Calu3 (cell line): ENCODE measurements at regions not wholly inside any gene's neighbourhood (a gene's known extent, or its start where the extent isn't known, plus 50 kb on each side); places are given as distances from the start of the nearest gene placed in this dataset.

Experiments
- BruUV-seq: library from RNA; stranded (reverse); fragments of 400-500 nt; replicated peaks from 2 replicates; lab custom pipeline; 2021; lab: Mats Ljungman, UMichigan
- CTCF ChIA-PET: fragments of 300-600 bp; sonication (Branson Sonifier 250); formaldehyde crosslinking; loops from one replicate; lab custom pipeline; 2022; ENCODE audit warnings: antibody characterized with exemption; lab: Charles Lee
- DNase-seq: peaks from one replicate; pipeline ENCODE4 v3.0.0; 2022
- H3K27ac Mint-ChIP-seq: one replicate; pipeline ENCODE4 v1.8.0; 2022; ENCODE audit warnings: mixed read lengths; ENCODE audit not compliant: unreplicated experiment
- H3K27me3 Mint-ChIP-seq: one replicate; pipeline ENCODE4 v1.8.0; 2022; ENCODE audit warnings: mixed read lengths; ENCODE audit not compliant: unreplicated experiment
- H3K36me3 Mint-ChIP-seq: one replicate; pipeline ENCODE4 v1.8.0; 2022; ENCODE audit warnings: mild to moderate bottlenecking, moderate library complexity, mixed read lengths; ENCODE audit not compliant: insufficient read depth, unreplicated experiment
- H3K4me1 Mint-ChIP-seq: one replicate; pipeline ENCODE4 v1.8.0; 2022; ENCODE audit warnings: mild to moderate bottlenecking, low read depth, mixed read lengths; ENCODE audit not compliant: unreplicated experiment
- H3K4me3 Mint-ChIP-seq: one replicate; pipeline ENCODE4 v1.8.0; 2022; ENCODE audit warnings: mild to moderate bottlenecking, low read depth, moderate library complexity, mixed read lengths; ENCODE audit not compliant: unreplicated experiment
- H3K9me3 Mint-ChIP-seq: one replicate; pipeline ENCODE4 v1.8.0; 2022; ENCODE audit warnings: low read depth, mixed read lengths; ENCODE audit not compliant: unreplicated experiment
- intact Hi-C: fragments of 100-400 bp; cut with micrococcal nuclease; formaldehyde crosslinking; loops from one replicate; pipeline ENCODE4 v1.10.0; 2022; ENCODE audit not compliant: unreplicated experiment
- TF ChIP-seq, protein P1 (sequence below): fragments of 200-600 bp; IDR thresholded peaks from one replicate; pipeline ENCODE4 v1.8.0; 2022; ENCODE audit warnings: antibody characterized with exemption; ENCODE audit not compliant: unreplicated experiment

DNA sequence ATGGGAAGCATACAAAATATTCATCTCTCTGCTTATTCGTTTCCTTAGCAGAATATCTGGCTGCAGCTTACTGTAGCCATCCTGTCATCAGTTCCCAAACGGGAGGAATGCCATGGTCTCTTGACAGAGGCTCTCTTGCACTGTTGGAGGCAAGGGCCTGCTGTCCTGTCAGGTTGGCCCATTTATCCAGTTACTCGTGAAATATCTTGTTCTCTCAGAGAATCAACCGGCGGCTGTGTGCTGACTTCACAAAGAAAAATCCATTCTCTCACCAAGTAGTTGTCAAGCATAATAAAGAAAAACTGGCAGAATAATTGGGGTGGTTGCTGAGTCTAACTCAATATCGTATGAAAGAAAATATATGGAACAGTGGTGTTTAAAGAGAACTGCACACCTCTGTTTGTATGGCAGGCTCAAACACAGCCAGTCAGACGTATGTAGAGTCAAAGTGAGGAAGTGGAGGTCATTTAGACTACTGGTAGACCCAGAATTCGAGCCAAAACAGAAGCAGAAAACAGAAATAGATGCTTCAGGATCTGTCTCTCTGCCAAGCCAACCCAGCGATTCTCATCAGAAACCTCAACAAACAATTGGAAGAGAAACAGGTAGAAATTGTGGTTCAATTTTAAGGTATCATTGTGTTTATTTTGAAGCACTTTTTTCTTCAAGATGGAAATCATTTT lies 349.2 kb upstream of the PRKCQ start:
- peaks cover 52% of the 10 kb centered on the region for H3K27me3 Mint-ChIP-seq
- DNase-seq = no peak
- no peaks in the 10 kb centered on the region for H3K36me3 Mint-ChIP-seq
- TF ChIP-seq, protein P1, sequence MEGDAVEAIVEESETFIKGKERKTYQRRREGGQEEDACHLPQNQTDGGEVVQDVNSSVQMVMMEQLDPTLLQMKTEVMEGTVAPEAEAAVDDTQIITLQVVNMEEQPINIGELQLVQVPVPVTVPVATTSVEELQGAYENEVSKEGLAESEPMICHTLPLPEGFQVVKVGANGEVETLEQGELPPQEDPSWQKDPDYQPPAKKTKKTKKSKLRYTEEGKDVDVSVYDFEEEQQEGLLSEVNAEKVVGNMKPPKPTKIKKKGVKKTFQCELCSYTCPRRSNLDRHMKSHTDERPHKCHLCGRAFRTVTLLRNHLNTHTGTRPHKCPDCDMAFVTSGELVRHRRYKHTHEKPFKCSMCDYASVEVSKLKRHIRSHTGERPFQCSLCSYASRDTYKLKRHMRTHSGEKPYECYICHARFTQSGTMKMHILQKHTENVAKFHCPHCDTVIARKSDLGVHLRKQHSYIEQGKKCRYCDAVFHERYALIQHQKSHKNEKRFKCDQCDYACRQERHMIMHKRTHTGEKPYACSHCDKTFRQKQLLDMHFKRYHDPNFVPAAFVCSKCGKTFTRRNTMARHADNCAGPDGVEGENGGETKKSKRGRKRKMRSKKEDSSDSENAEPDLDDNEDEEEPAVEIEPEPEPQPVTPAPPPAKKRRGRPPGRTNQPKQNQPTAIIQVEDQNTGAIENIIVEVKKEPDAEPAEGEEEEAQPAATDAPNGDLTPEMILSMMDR = no peak
- peaks cover 10% of the 10 kb centered on the region for H3K4me1 Mint-ChIP-seq
- H3K27ac Mint-ChIP-seq = no peak overlapping the region
- no peaks in the 10 kb centered on the region for H3K9me3 Mint-ChIP-seq
- no TSS peak for BruUV-seq
- H3K4me3 Mint-ChIP-seq = no peak overlapping the region
- CTCF ChIA-PET = no interaction called here
- intact Hi-C loops = no loop called here

DNA sequence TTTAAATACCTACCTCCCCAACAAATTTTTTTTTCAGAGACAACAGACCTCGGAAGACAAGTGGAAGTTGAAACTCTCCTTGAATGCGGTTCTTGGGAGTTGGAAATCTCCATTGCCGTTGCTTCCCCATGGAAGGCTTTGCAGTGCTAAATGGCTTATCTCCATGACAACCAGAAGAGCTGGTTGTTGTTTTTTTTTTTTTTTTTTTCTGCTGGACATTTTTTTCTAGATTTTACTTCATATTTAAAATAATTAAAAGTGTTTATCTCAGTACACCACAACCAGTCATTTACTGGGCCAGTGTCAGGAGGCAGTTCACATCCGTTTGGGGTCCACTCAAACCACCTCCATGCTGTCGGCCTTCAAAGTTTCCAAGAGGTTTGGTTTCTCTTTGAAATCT lies 348.5 kb upstream of the PRKCQ start:
- no peak for DNase-seq
- Mint-ChIP-seq H3K36me3 (no peaks in the 10 kb centered on the region), H3K4me1 (peaks cover 10% of the 10 kb centered on the region), H3K4me3 (no peak overlapping the region), H3K9me3 (no peaks in the 10 kb centered on the region), H3K27me3 (peaks cover 48% of the 10 kb centered on the region), H3K27ac (no peak overlapping the region)
- CTCF ChIA-PET = no interaction called here
- TF ChIP-seq, protein P1 = no peak
- intact Hi-C loops = no loop called here
- no TSS peak for BruUV-seq

DNA sequence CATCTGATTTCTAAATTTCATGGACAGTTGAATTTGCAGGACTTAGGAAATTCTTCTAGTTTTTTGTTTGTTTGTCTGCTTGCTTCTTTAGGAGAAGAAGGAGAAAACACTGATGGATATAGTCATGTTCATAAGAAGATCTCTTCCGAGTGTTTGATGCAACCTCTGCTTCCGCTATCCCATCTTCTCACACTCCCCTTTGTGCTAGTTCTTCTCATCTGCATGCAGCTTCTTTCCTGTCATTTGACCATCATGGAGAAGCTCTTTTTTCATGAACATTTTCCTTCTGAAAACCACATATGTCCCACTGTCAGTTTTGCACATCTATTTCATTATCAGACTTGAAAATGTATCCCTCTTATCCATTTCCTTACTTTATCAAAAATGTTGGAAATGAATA lies 346.9 kb upstream of the PRKCQ start:
- no peak overlapping the region for H3K4me3 Mint-ChIP-seq
- intact Hi-C loops = no loop called here
- no peaks in the 10 kb centered on the region for H3K36me3 Mint-ChIP-seq
- no peaks in the 10 kb centered on the region for H3K9me3 Mint-ChIP-seq
- peaks cover 10% of the 10 kb centered on the region for H3K4me1 Mint-ChIP-seq
- no peak overlapping the region for H3K27ac Mint-ChIP-seq
- TF ChIP-seq, protein P1 = no peak
- no peak for DNase-seq
- BruUV-seq = no TSS peak
- CTCF ChIA-PET = interaction anchor here (1.3 kb wide), 1 partner anchor 8 kb away, joined by 3 read pairs; no protein-coding TSS in a partner anchor
- peaks cover 40% of the 10 kb centered on the region for H3K27me3 Mint-ChIP-seq

DNA sequence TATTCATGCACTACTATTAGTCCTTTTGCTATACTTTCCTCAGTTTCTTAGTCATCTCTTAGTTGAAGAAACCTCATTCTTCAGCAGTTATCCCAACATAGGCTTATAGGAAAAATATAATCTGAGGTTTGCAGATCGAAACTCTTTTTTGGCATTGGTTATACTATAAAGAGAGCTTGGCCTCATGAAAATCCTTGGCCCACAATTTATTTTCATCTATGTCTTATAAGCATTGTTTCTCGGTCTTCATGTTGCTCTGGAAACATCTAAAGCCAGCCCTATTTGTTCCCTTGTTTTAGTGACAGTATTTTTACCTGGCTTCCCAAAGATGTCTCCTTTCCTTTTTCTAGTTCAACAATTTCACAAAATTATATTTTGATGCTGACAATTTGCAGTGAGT lies 345.1 kb upstream of the PRKCQ start:
- TF ChIP-seq, protein P1 = no peak
- intact Hi-C loops = loop anchor here (2.0 kb wide), 1 partner anchor 256 kb away; no protein-coding TSS in a partner anchor
- H3K27ac Mint-ChIP-seq = no peak overlapping the region
- BruUV-seq = no TSS peak
- CTCF ChIA-PET = no interaction called here
- peaks cover 14% of the 10 kb centered on the region for H3K4me1 Mint-ChIP-seq
- no peaks in the 10 kb centered on the region for H3K9me3 Mint-ChIP-seq
- H3K36me3 Mint-ChIP-seq = no peaks in the 10 kb centered on the region
- H3K4me3 Mint-ChIP-seq = no peak overlapping the region
- no peak for DNase-seq
- peaks cover 34% of the 10 kb centered on the region for H3K27me3 Mint-ChIP-seq
